ENCODE measurements at regions not wholly inside any gene's neighbourhood (a gene's known extent, or its start where the extent isn't known, plus 50 kb on each side); places are given as distances from the start of the nearest gene placed in this dataset.
"Not testable (repeated sequence)": the region's sequence is repeated elsewhere in the genome, so short reads cannot be mapped to it uniquely, and the experiment has no call there.

- Mint-ChIP-seq H3K4me1 (ENCODE audit: low read depth) (no peaks in the 10 kb centered on the region), H3K9me3 (peaks cover 36% of the 10 kb centered on the region), H3K36me3 (ENCODE audit: low read depth) (no peaks in the 10 kb centered on the region; the same call in 1 of the 2 replicates), H3K27ac (no peak overlapping the region), H3K27me3 (ENCODE audit: insufficient read depth) (no peaks in the 10 kb centered on the region), H3K4me3 (no peak overlapping the region)
- TF ChIP-seq CTCF (IDR thresholded peaks at IDR 0.05), result no peak
- no peak for DNase-seq
Measured at GRCh38 chr14:105883066-105884005, 357.0 kb downstream of the TMEM121 start.

GRCh38 chr14:105884192-105884807 is 357.9 kb downstream of the TMEM121 start:
- DNase-seq; H3K27ac Mint-ChIP-seq; H3K4me3 Mint-ChIP-seq; H3K4me1 Mint-ChIP-seq (ENCODE audit: low read depth); H3K27me3 Mint-ChIP-seq (ENCODE audit: insufficient read depth); H3K36me3 Mint-ChIP-seq (ENCODE audit: low read depth): not testable (repeated sequence)
- peaks cover 33% of the 10 kb centered on the region for H3K9me3 Mint-ChIP-seq

GRCh38 chr14:105884808-105885281 is 358.5 kb downstream of the TMEM121 start:
- no peak for TF ChIP-seq CTCF (IDR thresholded peaks at IDR 0.05)
- Mint-ChIP-seq H3K27me3 (ENCODE audit: insufficient read depth) (no peaks in the 10 kb centered on the region), H3K4me3 (no peak overlapping the region), H3K9me3 (peaks cover 32% of the 10 kb centered on the region), H3K4me1 (ENCODE audit: low read depth) (no peaks in the 10 kb centered on the region), H3K27ac (no peak overlapping the region), H3K36me3 (ENCODE audit: low read depth) (no peaks in the 10 kb centered on the region)
- no peak for DNase-seq

- Mint-ChIP-seq H3K4me3 (no peak overlapping the region), H3K27me3 (ENCODE audit: insufficient read depth) (no peaks in the 10 kb centered on the region), H3K36me3 (ENCODE audit: low read depth) (no peaks in the 10 kb centered on the region), H3K4me1 (ENCODE audit: low read depth) (no peaks in the 10 kb centered on the region), H3K27ac (no peak overlapping the region), H3K9me3 (peaks cover 34% of the 10 kb centered on the region)
- no peak for DNase-seq
- no peak for TF ChIP-seq CTCF (IDR thresholded peaks at IDR 0.05)
Measured at GRCh38 chr14:105885561-105886320, 359.4 kb downstream of the TMEM121 start.

- H3K4me3 Mint-ChIP-seq; H3K27me3 Mint-ChIP-seq (ENCODE audit: insufficient read depth); H3K4me1 Mint-ChIP-seq (ENCODE audit: low read depth); H3K27ac Mint-ChIP-seq; H3K36me3 Mint-ChIP-seq (ENCODE audit: low read depth); DNase-seq: not testable (repeated sequence)
- peaks cover 37% of the 10 kb centered on the region for H3K9me3 Mint-ChIP-seq
Measured at GRCh38 chr14:105886791-105887191, 360.4 kb downstream of the TMEM121 start.

GRCh38 chr14:105887692-105888091 is 361.3 kb downstream of the TMEM121 start:
- H3K9me3 Mint-ChIP-seq, result peaks cover 37% of the 10 kb centered on the region
- TF ChIP-seq CTCF (IDR thresholded peaks at IDR 0.05), result no peak
- no peak overlapping the region for H3K4me3 Mint-ChIP-seq
- H3K27ac Mint-ChIP-seq, result no peak overlapping the region
- no peaks in the 10 kb centered on the region for H3K36me3 Mint-ChIP-seq (ENCODE audit: low read depth)
- no peaks in the 10 kb centered on the region for H3K27me3 Mint-ChIP-seq (ENCODE audit: insufficient read depth)
- H3K4me1 Mint-ChIP-seq (ENCODE audit: low read depth), result no peaks in the 10 kb centered on the region
- no peak for DNase-seq
